GM12878 (cell line): ENCODE measurements at regions not wholly inside any gene's neighbourhood (a gene's known extent, or its start where the extent isn't known, plus 50 kb on each side); places are given as distances from the start of the nearest gene placed in this dataset.
A peak's percentile ranks its signal among the peaks of the same experiment; 100 is the strongest.

ENCODE experiments used
- ATAC-seq: fragments of 200-7000 bp; cut with Tn5 transposase; 3 replicates; pipeline ENCODE4 v1.9.1; 2020; ENCODE audit warnings: mild to moderate bottlenecking, moderate library complexity
- BruUV-seq: library from RNA; stranded (reverse); fragments of 400-500 nt; replicated peaks from 2 replicates; lab custom pipeline; 2021; lab: Mats Ljungman, UMichigan
- CTCF ChIA-PET: fragments of 300-600 bp; sonication (Branson Sonifier 250); formaldehyde crosslinking; extraction: SDS; loops from one replicate; lab custom pipeline; 2021; ENCODE audit warnings: inconsistent platforms; lab: Yijun Ruan, JAX
- POLR2A ChIA-PET: fragments of 350-600 bp; formaldehyde crosslinking; extraction: SDS; loops from one replicate; lab custom pipeline; 2021; ENCODE audit warnings: inconsistent platforms; lab: Charles Lee
- RAD21 ChIA-PET: fragments of 300-600 bp; sonication (Branson Sonifier 250); formaldehyde crosslinking; loops from one replicate; lab custom pipeline; 2023; ENCODE audit warnings: antibody characterized with exemption; ENCODE audit not compliant: unreplicated experiment; lab: Charles Lee
- SMC1A ChIA-PET: fragments of 300-600 bp; sonication (Branson Sonifier 250); formaldehyde crosslinking; loops from one replicate; lab custom pipeline; 2023; ENCODE audit not compliant: unreplicated experiment, uncharacterized antibody; lab: Charles Lee
- DNase-seq: peaks from one replicate; pipeline ENCODE4 v3.0.0-alpha.2; 2011; ENCODE audit warnings: low read depth, low spot score
- FAIRE-seq: peaks from 3 replicates; lab custom pipeline; 2011; peaks lifted over from hg19 to GRCh38; lab: Jason Lieb, UNC
- H2AFZ ChIP-seq: 2 replicates; pipeline ENCODE4 v1.6.0; 2011; ENCODE audit warnings: low read depth, low read length, control low read depth; ENCODE audit not compliant: control insufficient read depth
- H3K27ac ChIP-seq: 2 replicates; pipeline ENCODE4 v1.5.1; 2011; ENCODE audit warnings: control low read depth; ENCODE audit not compliant: control insufficient read depth, insufficient read depth
- H3K27me3 ChIP-seq, 2 experiments: replicated peaks in 1 of 2; 2 replicates each; pipeline versions ENCODE4 v1.6.0 to v1.6.1; 2011; ENCODE audit warnings: low read length in 1 of 2; ENCODE audit not compliant: control insufficient read depth in 2 of 2, insufficient read depth in 2 of 2
- H3K36me3 ChIP-seq, 2 experiments: 2 replicates each; pipeline ENCODE4 v1.5.1; 2011; ENCODE audit warnings: low read length in 1 of 2; ENCODE audit not compliant: control insufficient read depth in 2 of 2, insufficient read depth in 2 of 2
- H3K4me1 ChIP-seq: 2 replicates; pipeline ENCODE4 v1.6.1; 2011; ENCODE audit warnings: mild to moderate bottlenecking, low read length, moderate library complexity, mixed read lengths; ENCODE audit not compliant: control insufficient read depth, insufficient read depth
- H3K4me2 ChIP-seq: 2 replicates; pipeline ENCODE4 v1.6.0; 2011; ENCODE audit warnings: control low read depth; ENCODE audit not compliant: control insufficient read depth, insufficient read depth
- H3K4me3 ChIP-seq: fragments of 200-600 bp; sonication (generic); 2 replicates; pipeline ENCODE4 v1.5.1; 2016
- H3K79me2 ChIP-seq: 2 replicates; pipeline ENCODE4 v1.6.0; 2011; ENCODE audit warnings: low read length; ENCODE audit not compliant: control insufficient read depth, insufficient read depth
- H3K9ac ChIP-seq: 2 replicates; pipeline ENCODE4 v1.8.0; 2011; ENCODE audit warnings: low read length, control low read depth, mixed read lengths; ENCODE audit not compliant: control insufficient read depth, insufficient read depth
- H3K9me3 ChIP-seq: replicated peaks from 3 replicates; pipeline ENCODE4 v1.5.1; 2011; ENCODE audit warnings: mild to moderate bottlenecking, low read length; ENCODE audit not compliant: control insufficient read depth, insufficient read depth
- H4K20me1 ChIP-seq: 2 replicates; pipeline ENCODE4 v1.6.0; 2011; ENCODE audit not compliant: control insufficient read depth, insufficient read depth
- CREB1 ChIP-seq: IDR thresholded peaks from 2 replicates; pipeline ENCODE4 v1.6.1; 2012; ENCODE audit warnings: low read depth, mild to moderate bottlenecking, inconsistent platforms
- MEF2A ChIP-seq: IDR thresholded peaks from 2 replicates; pipeline ENCODE4 v1.6.1; 2011; ENCODE audit warnings: low read depth, mild to moderate bottlenecking, low read length, moderate library complexity; ENCODE audit not compliant: insufficient read depth
- MTA3 ChIP-seq: IDR thresholded peaks from 2 replicates; pipeline ENCODE4 v1.6.1; 2012; ENCODE audit warnings: low read length, inconsistent platforms, borderline replicate concordance
- NFIC ChIP-seq: IDR thresholded peaks from 2 replicates; pipeline ENCODE4 v1.6.1; 2012; ENCODE audit warnings: low read depth, mild to moderate bottlenecking, inconsistent platforms, low read length, moderate library complexity
- NFXL1 ChIP-seq: fragments of 450-650 bp; IDR thresholded peaks from 2 replicates; pipeline ENCODE4 v1.6.1; 2017; ENCODE audit warnings: antibody characterized with exemption, mild to moderate bottlenecking, borderline replicate concordance
- RUNX3 ChIP-seq: IDR thresholded peaks from 2 replicates; pipeline ENCODE4 v1.6.1; 2012; ENCODE audit warnings: low read length, inconsistent platforms
- SMAD1 ChIP-seq: fragments of 450-650 bp; IDR thresholded peaks from 2 replicates; pipeline ENCODE4 v1.6.1; 2018; ENCODE audit warnings: mild to moderate bottlenecking, low read depth; ENCODE audit not compliant: partially characterized antibody
- STAT3 ChIP-seq: IDR thresholded peaks from 2 replicates; pipeline ENCODE4 v1.6.1; 2011; ENCODE audit warnings: low read depth, low read length, improper control_type of control experiment
- ZNF24 ChIP-seq: fragments of 450-650 bp; IDR thresholded peaks from 2 replicates; pipeline ENCODE4 v1.6.1; 2017; ENCODE audit warnings: antibody characterized with exemption, mild to moderate bottlenecking
- WGBS: methylation state at CpG from one replicate; pipeline ENCODE4 v1.1.6; 2016; ENCODE audit warnings: low lambda C conversion rate; ENCODE audit not compliant: insufficient replicate concordance, insufficient coverage; ENCODE audit errors: missing lambda C conversion rate; 5-methylcytosine and 5-hydroxymethylcytosine counted together
- in situ Hi-C: fragments of 300-500 bp; cut with MboI; formaldehyde crosslinking; loops from 9 replicates; pipeline ENCODE4 v1.14.3; 2018; ENCODE audit warnings: mixed read lengths
- intact Hi-C: fragments of 100-400 bp; cut with micrococcal nuclease; formaldehyde crosslinking; loops from one replicate; pipeline ENCODE4 v1.14.2; 2022; ENCODE audit not compliant: unreplicated experiment
- TF ChIP-seq, protein P1 (sequence below): IDR thresholded peaks from 2 replicates; pipeline ENCODE4 v1.6.1; 2012; ENCODE audit warnings: low read length, inconsistent platforms
- TF ChIP-seq, protein P2 (sequence below): fragments of 450-650 bp; IDR thresholded peaks from 2 replicates; pipeline ENCODE4 v1.6.1; 2016; ENCODE audit warnings: mild to moderate bottlenecking

GRCh38 chr1:81439046-81439823 lies 361.5 kb upstream of the ADGRL2 start:
- CTCF ChIA-PET = interaction anchor here (0.6 to 2.3 kb wide), 2 partner anchors 24 to 50 kb away, joined by 5 to 10 read pairs; no protein-coding TSS in a partner anchor

More at GRCh38 chr1:81439046-81439823, 361.5 kb upstream of the ADGRL2 start:
- ChIA-PET POLR2A (no interaction called here), RAD21 (no interaction called here), SMC1A (interaction anchor here (1.9 kb wide), 1 partner anchor 25 kb away, joined by 5 read pairs; no protein-coding TSS in a partner anchor)
- intact Hi-C loops (no loop called here), in situ Hi-C loops (no loop called here)
- Histone ChIP-seq H3K9ac (no peak overlapping the region), H4K20me1 (no peaks in the 10 kb centered on the region), H3K27me3 (no peaks in the 10 kb centered on the region), H3K4me2 (no peak overlapping the region), H3K4me3 (no peak overlapping the region), H2AFZ (no peak overlapping the region), H3K27ac (no peak overlapping the region), H3K4me1 (peaks cover 18% of the 10 kb centered on the region), H3K36me3 (no peaks in the 10 kb centered on the region), H3K79me2 (no peaks in the 10 kb centered on the region), H3K9me3 (peaks cover 4% of the 10 kb centered on the region; the same call in 2 of the 3 replicates)
- FAIRE-seq (peak; percentile 68), DNase-seq (peak; percentile 19), ATAC-seq (peak; percentile 78)
- no TSS peak for BruUV-seq
- WGBS = 41% methylated on average over 12 of the region's 12 CpGs
- TF ChIP-seq NFXL1 (no peak), SMAD1 (no peak), STAT3 (no peak), MEF2A (0 out of 2 replicates have a peak, but pooled peaks have one; percentile 55), ZNF24 (0 out of 2 replicates have a peak, but pooled peaks have one; percentile 45), NFIC (peak; percentile 39; the same call in 1 of the 2 replicates), RUNX3 (peak; percentile 70), MTA3 (no peak), CREB1 (no peak)
- TF ChIP-seq, protein P1, sequence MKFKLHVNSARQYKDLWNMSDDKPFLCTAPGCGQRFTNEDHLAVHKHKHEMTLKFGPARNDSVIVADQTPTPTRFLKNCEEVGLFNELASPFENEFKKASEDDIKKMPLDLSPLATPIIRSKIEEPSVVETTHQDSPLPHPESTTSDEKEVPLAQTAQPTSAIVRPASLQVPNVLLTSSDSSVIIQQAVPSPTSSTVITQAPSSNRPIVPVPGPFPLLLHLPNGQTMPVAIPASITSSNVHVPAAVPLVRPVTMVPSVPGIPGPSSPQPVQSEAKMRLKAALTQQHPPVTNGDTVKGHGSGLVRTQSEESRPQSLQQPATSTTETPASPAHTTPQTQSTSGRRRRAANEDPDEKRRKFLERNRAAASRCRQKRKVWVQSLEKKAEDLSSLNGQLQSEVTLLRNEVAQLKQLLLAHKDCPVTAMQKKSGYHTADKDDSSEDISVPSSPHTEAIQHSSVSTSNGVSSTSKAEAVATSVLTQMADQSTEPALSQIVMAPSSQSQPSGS = peak; percentile 34; the same call in 1 of the 2 replicates
- TF ChIP-seq, protein P2, sequence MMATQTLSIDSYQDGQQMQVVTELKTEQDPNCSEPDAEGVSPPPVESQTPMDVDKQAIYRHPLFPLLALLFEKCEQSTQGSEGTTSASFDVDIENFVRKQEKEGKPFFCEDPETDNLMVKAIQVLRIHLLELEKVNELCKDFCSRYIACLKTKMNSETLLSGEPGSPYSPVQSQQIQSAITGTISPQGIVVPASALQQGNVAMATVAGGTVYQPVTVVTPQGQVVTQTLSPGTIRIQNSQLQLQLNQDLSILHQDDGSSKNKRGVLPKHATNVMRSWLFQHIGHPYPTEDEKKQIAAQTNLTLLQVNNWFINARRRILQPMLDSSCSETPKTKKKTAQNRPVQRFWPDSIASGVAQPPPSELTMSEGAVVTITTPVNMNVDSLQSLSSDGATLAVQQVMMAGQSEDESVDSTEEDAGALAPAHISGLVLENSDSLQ = no peak
